HepG2 (cell line): ENCODE measurements at regions not wholly inside any gene's neighbourhood (a gene's known extent, or its start where the extent isn't known, plus 50 kb on each side); places are given as distances from the start of the nearest gene placed in this dataset.

Experiments used
- ATAC-seq: fragments of 200-7000 bp; cut with Tn5 transposase; 3 replicates; pipeline ENCODE4 v1.9.1; 2020; ENCODE audit warnings: mild to moderate bottlenecking, moderate library complexity
- BruUV-seq: library from RNA; stranded (reverse); fragments of 400-500 nt; replicated peaks from 2 replicates; lab custom pipeline; 2021; lab: Mats Ljungman, UMichigan
- CTCF ChIA-PET: fragments of 300-600 bp; formaldehyde crosslinking; extraction: SDS; loops from one replicate; lab custom pipeline; 2021; ENCODE audit warnings: low total read pairs, inconsistent platforms, low intra/inter-chr PET ratio; lab: Yijun Ruan, JAX
- POLR2A ChIA-PET: fragments of 350-600 bp; sonication (Branson Sonifier 250); formaldehyde crosslinking; loops from one replicate; lab custom pipeline; 2020; ENCODE audit warnings: antibody characterized with exemption, inconsistent platforms; lab: Yijun Ruan, JAX
- DNase-seq: peaks from one replicate; pipeline ENCODE4 v3.0.0-alpha.2; 2015; ENCODE audit warnings: low spot score
- FAIRE-seq: peaks from 3 replicates; lab custom pipeline; 2011; peaks lifted over from hg19 to GRCh38; lab: Jason Lieb, UNC
- H2AFZ ChIP-seq: one replicate; pipeline ENCODE4 v1.6.1; 2011; ENCODE audit warnings: low read length, inconsistent platforms
- H3K27ac ChIP-seq: fragments of 300-600 bp; 3 replicates; pipeline ENCODE4 v1.8.0; 2011; ENCODE audit warnings: mixed run types, mild to moderate bottlenecking, mixed read lengths, low read length, inconsistent platforms; ENCODE audit not compliant: insufficient read depth; ENCODE audit errors: extremely low read length
- H3K27me3 ChIP-seq, 2 experiments: fragments of 200-600 bp in 1 of 2; 2 replicates in 1 of 2; 3 replicates in 1 of 2; pipeline versions ENCODE4 v1.6.0 to v1.8.0; 2011; ENCODE audit warnings: low read length in 2 of 2, mild to moderate bottlenecking in 2 of 2, moderate library complexity in 2 of 2, inconsistent platforms in 1 of 2; ENCODE audit not compliant: insufficient read depth in 2 of 2, control insufficient read depth in 1 of 2
- H3K36me3 ChIP-seq, 2 experiments: fragments of 200-600 bp in 1 of 2; replicated peaks in 1 of 2; 2 replicates in 1 of 2; 3 replicates in 1 of 2; pipeline versions ENCODE4 v1.5.1 to v1.8.0; 2011; ENCODE audit warnings: low read length in 2 of 2, inconsistent platforms in 1 of 2; ENCODE audit not compliant: insufficient read depth in 2 of 2, control insufficient read depth in 1 of 2
- H3K4me1 ChIP-seq: 2 replicates; pipeline ENCODE4 v1.5.1; 2012; ENCODE audit warnings: low read length, inconsistent platforms; ENCODE audit not compliant: insufficient read depth
- H3K4me2 ChIP-seq: 2 replicates; pipeline ENCODE4 v1.6.0; 2011; ENCODE audit warnings: low read depth, low read length, inconsistent platforms
- H3K4me3 ChIP-seq, 3 experiments: fragments of 200-600 bp in 1 of 3; sonication (generic), shearing (Covaris generic) in 1 of 3; replicated peaks in 1 of 3; 2 replicates each; pipeline ENCODE4 v1.5.1; 2011 to 2016; ENCODE audit warnings: low read length in 3 of 3, inconsistent platforms in 2 of 3, low read depth in 2 of 3, mild to moderate bottlenecking in 2 of 3, control low read depth in 1 of 3, mixed read lengths in 1 of 3; ENCODE audit not compliant: insufficient read depth in 1 of 3
- H3K79me2 ChIP-seq: one replicate; pipeline ENCODE4 v1.6.1; 2011; ENCODE audit warnings: low read length, inconsistent platforms; ENCODE audit not compliant: insufficient read depth
- H3K9ac ChIP-seq: 2 replicates; pipeline ENCODE4 v1.6.0; 2011; ENCODE audit warnings: mild to moderate bottlenecking, low read depth, low read length, inconsistent platforms; ENCODE audit not compliant: insufficient read depth
- H3K9me3 ChIP-seq: 2 replicates; pipeline ENCODE4 v1.5.1; 2012; ENCODE audit warnings: mild to moderate bottlenecking, low read length
- H4K20me1 ChIP-seq: 2 replicates; pipeline ENCODE4 v1.6.0; 2011; ENCODE audit warnings: inconsistent platforms, mild to moderate bottlenecking, low read length, moderate library complexity; ENCODE audit not compliant: insufficient read depth
- ARID5B ChIP-seq: IDR thresholded peaks from 2 replicates; pipeline ENCODE4 v1.4.0; 2020; ENCODE audit warnings: mild to moderate bottlenecking, missing genetic modification reagents
- BCLAF1 ChIP-seq: fragments of 450-650 bp; IDR thresholded peaks from 2 replicates; pipeline ENCODE4 v1.6.1; 2017; ENCODE audit warnings: mild to moderate bottlenecking
- DMAP1 ChIP-seq: IDR thresholded peaks from 2 replicates; pipeline ENCODE4 v1.6.1; 2016
- KAT2B ChIP-seq: fragments of 150-350 bp; IDR thresholded peaks from 2 replicates; pipeline ENCODE4 v1.6.1; 2014; ENCODE audit warnings: low read depth, low read length, borderline replicate concordance
- RAD51 ChIP-seq: fragments of 450-650 bp; IDR thresholded peaks from 2 replicates; pipeline ENCODE4 v1.6.1; 2016; ENCODE audit warnings: borderline replicate concordance
- SATB2 ChIP-seq: sonication (generic); formaldehyde crosslinking; IDR thresholded peaks from 2 replicates; pipeline ENCODE4 v1.5.0; 2020; ENCODE audit warnings: missing genetic modification reagents
- WGBS: methylation state at CpG from one replicate; pipeline ENCODE4 v1.1.6; 2017; ENCODE audit warnings: low lambda C conversion rate; 5-methylcytosine and 5-hydroxymethylcytosine counted together
- in situ Hi-C: cut with HindIII; loops from 2 replicates; pipeline ENCODE4 v1.10.0; 2017; ENCODE audit warnings: low pct_unique_long_range_greater_than_20kb; ENCODE audit not compliant: extremely low pct_ligation_motif_present
- intact Hi-C: fragments of 100-400 bp; cut with micrococcal nuclease; formaldehyde crosslinking; loops from one replicate; pipeline ENCODE4 v1.10.0; 2022; ENCODE audit not compliant: unreplicated experiment

DNA sequence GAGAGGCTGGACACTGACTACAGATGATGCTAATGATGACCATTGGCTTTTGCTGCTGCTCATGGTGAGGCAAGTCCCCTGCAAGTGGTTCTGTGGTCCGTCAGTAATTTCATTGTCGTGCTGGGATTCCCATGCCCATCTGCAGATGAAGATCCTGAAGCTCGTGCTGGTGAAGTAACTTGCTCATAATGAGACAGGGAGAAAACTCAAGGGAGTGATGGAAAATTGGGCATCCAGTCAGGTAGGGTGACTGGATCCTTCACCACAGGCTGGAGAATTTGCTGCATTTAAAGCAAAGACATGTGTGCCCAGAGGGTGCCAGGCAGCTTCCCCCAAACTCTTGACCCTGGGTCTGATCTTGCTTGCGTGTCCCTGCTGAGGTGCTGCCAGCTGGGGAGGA, 125.6 kb downstream of the TSN start (continued):
- no peak for TF ChIP-seq BCLAF1

- intact Hi-C loops, result no loop called here
- H3K4me2 ChIP-seq, result no peak overlapping the region
- H3K27ac ChIP-seq, result no peak overlapping the region
- no TSS peak for BruUV-seq
- FAIRE-seq, result no peak
- H3K4me3 ChIP-seq, result no peak overlapping the region
- DNase-seq, result no peak
- H3K9me3 ChIP-seq, result no peaks in the 10 kb centered on the region
- POLR2A ChIA-PET, result no interaction called here
- in situ Hi-C loops, result no loop called here
- no peaks in the 10 kb centered on the region for H4K20me1 ChIP-seq
- no peak overlapping the region for H3K9ac ChIP-seq
- peaks cover 3 to 25% of the 10 kb centered on the region in 2 experiments; a peak in 3 of 5 replicates for H3K27me3 ChIP-seq
- WGBS, result 23% methylated on average over 4 of the region's 4 CpGs
- no peak overlapping the region for H2AFZ ChIP-seq
- ATAC-seq, result no peak
- no peaks in the 10 kb centered on the region for H3K4me1 ChIP-seq
- TF ChIP-seq RAD51 (no peak), ARID5B (CRISPR knock-in tag) (no peak), DMAP1 (CRISPR knock-in tag) (no peak), SATB2 (CRISPR knock-in tag) (no peak), KAT2B (no peak)
- no peaks in the 10 kb centered on the region for H3K79me2 ChIP-seq
- H3K36me3 ChIP-seq, result no peaks in the 10 kb centered on the region
- CTCF ChIA-PET, result no interaction called here
These were observed 126.5 kb downstream of the TSN start for GRCh38 chr2:121881950-121882349.
